ENCODE measurements at regions not wholly inside any gene's neighbourhood (a gene's known extent, or its start where the extent isn't known, plus 50 kb on each side); places are given as distances from the start of the nearest gene placed in this dataset.

GRCh38 chr2:163265562-163265961, 427.0 kb upstream of the KCNH7 start:
- no peak for DNase-seq (ENCODE audit: low spot score)

GRCh38 chr2:163264341-163264740, 425.8 kb upstream of the KCNH7 start:
- no peak for DNase-seq (ENCODE audit: low spot score)

- no peak for DNase-seq (ENCODE audit: low spot score)
Measured at GRCh38 chr2:163259489-163259888, 420.9 kb upstream of the KCNH7 start.

- no peak for DNase-seq (ENCODE audit: low spot score)
Measured at GRCh38 chr2:163255086-163255485, 416.5 kb upstream of the KCNH7 start.

- no peak for DNase-seq (ENCODE audit: low spot score)
Measured at GRCh38 chr2:163253621-163254285, 415.2 kb upstream of the KCNH7 start.

GRCh38 chr2:163252199-163252598, 413.6 kb upstream of the KCNH7 start:
- DNase-seq (ENCODE audit: low spot score): no peak

GRCh38 chr2:163248376-163249253, 410.0 kb upstream of the KCNH7 start:
- no peak for DNase-seq (ENCODE audit: low spot score)

- DNase-seq (ENCODE audit: low spot score): no peak
Measured at GRCh38 chr2:163247847-163248220, 409.3 kb upstream of the KCNH7 start.

GRCh38 chr2:163247156-163247846, 408.7 kb upstream of the KCNH7 start:
- no peak for DNase-seq (ENCODE audit: low spot score)

GRCh38 chr2:163246135-163246534, 407.6 kb upstream of the KCNH7 start:
- no peak for DNase-seq (ENCODE audit: low spot score)

- DNase-seq (ENCODE audit: low spot score): no peak
Measured at GRCh38 chr2:163236553-163236952, 398.0 kb upstream of the KCNH7 start.

GRCh38 chr2:163231666-163232065, 393.1 kb upstream of the KCNH7 start:
- DNase-seq (ENCODE audit: low spot score): no peak

- no peak for DNase-seq (ENCODE audit: low spot score)
Measured at GRCh38 chr2:163213661-163214081, 375.1 kb upstream of the KCNH7 start.

- no peak for DNase-seq (ENCODE audit: low spot score)
Measured at GRCh38 chr2:163210430-163210918, 371.9 kb upstream of the KCNH7 start.

- no peak for DNase-seq (ENCODE audit: low spot score)
Measured at GRCh38 chr2:163207693-163208370, 369.3 kb upstream of the KCNH7 start.

- no peak for DNase-seq (ENCODE audit: low spot score)
Measured at GRCh38 chr2:163205589-163206254, 367.2 kb upstream of the KCNH7 start.

GRCh38 chr2:163200741-163201140, 362.2 kb upstream of the KCNH7 start:
- DNase-seq (ENCODE audit: low spot score): no peak

- DNase-seq (ENCODE audit: low spot score): no peak
Measured at GRCh38 chr2:163198972-163199371, 360.4 kb upstream of the KCNH7 start.

- no peak for DNase-seq (ENCODE audit: low spot score)
Measured at GRCh38 chr2:163198007-163198406, 359.4 kb upstream of the KCNH7 start.

GRCh38 chr2:163191372-163191771, 352.8 kb upstream of the KCNH7 start:
- peak; percentile 36 for DNase-seq (ENCODE audit: low spot score)

GRCh38 chr2:163187995-163188655, 349.6 kb upstream of the KCNH7 start:
- DNase-seq (ENCODE audit: low spot score): no peak
